DMS 273 treated with DMSO at 0.1 percent for 48 hours (cell line): ENCODE measurements at regions not wholly inside any gene's neighbourhood (a gene's known extent, or its start where the extent isn't known, plus 50 kb on each side); places are given as distances from the start of the nearest gene placed in this dataset.

Experiments
- DNase-seq: peaks from one replicate; lab custom pipeline; 2025; lab: John Stamatoyannopoulos, UW

DNA sequence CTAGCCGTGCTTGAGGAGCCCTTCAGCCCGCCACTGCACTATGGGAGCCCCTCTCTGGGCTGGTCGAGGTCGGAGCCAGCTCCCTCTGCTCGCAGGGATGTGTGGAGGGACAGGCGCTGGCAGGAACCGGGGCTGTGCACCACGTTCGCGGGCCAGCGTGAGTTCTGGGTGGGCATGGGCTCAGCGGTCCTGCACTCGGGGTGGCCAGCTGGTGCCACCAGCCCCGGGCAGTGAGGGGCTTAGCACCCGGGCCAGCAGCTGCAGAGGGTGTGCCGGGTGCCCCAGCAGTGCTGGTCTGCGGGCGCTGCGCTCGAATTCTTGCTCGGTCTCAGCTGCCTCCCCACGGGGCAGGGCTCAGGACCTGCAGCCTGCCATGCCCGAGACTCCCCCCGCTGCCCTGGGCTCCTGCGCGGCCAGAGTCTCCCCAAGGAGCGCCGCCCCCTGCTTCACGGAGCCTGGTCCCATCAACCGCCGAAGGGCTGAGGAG lies 90.8 kb upstream of the NRG3 start:
- no peak for DNase-seq

DNA sequence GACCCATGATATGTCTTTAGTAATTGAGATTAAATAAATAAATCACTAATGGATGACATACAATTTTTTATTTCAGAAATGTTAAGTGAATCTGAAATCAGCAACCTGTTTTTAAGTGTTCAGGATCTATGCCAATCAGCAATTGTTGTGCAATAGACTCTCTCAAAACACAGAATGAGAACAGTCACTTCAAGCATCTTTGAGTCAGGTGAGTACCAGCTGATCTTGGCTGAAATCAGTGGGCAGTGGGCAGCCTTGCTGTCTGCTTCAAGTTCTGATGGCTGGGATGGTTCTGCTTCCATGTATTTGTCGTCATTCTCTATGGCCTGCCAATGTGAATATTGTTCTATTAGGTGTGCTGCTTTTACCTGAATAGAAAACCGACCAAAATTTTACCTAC lies 82.3 kb upstream of the NRG3 start:
- no peak for DNase-seq

DNA sequence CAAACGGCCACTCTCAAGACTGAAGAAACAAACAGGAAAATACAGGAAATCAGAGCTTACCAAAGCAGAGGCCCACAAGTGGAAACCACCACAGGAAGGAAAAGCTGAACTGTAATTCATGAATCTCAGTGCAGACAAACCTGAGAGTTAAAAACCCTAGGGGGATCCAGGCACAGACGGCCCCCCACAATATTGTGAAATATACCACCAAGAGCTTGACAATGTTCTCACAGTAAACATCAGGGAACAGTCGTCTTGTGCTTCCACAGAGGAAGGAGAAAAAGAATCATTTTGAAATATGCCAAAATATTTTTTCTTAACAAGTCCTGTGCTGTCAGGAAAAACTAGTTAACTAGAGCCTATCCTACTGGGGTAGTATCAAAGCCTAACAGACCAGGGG lies 68.2 kb upstream of the NRG3 start:
- no peak for DNase-seq

GRCh38 chr10:81814842-81815241 lies 60.2 kb upstream of the NRG3 start:
- DNase-seq: no peak

DNA sequence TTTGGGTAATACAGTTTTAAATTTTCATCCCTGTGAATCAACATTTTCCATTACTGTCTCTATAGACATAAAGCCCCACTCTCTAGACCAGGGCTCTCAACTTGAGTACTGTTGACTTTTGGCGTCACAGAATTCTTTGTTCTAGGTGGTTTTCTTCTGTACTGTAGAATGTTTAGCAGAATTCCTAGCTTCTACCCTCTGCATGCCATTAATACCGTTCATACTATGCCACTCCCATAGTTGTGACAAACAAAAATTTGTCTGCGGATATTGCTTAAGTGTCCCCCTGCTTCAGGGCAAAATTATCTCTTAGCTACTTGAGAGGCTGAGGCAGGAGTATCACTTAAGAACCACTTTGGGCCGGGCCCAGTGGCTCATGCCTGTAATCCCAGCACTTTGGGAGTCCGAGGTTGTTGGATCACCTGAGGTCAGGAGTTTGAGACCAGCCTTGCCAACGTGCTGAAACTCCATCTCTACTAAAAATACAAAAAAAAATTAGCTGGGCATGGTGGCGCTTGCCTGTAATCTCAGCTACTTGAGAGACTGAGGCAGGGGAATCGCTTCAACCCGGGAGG lies 57.3 kb upstream of the NRG3 start:
- no peak for DNase-seq

DNA sequence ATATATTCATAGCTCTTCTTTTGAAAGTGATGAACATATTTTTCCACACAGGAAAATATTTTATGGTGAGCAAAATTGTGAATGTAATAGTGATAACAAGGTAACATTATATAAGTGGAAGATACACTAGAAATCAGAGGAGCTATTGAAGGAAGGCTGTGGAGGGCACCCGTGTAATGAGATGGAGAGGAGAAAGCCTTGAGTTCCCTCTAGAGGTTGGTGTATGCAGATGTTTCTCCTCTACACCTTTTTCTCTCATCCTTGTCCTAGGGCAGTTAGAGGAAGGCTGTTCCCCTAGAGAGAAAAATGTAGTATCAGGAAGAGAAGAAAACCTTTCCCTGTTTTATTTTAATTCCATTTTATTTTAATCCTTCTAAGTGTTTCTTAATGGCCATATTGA lies 54.6 kb upstream of the NRG3 start:
- DNase-seq: peak; percentile 5
